Stimulated activated naive CD8-positive, alpha-beta T cell treated with anti-CD3 and anti-CD28 coated beads, Interleukin-15, amount 100 ng/mL, for 72 hours (primary cell): ENCODE measurements at regions not wholly inside any gene's neighbourhood (a gene's known extent, or its start where the extent isn't known, plus 50 kb on each side); places are given as distances from the start of the nearest gene placed in this dataset.
A peak's percentile ranks its signal among the peaks of the same experiment; 100 is the strongest.

Experiments
- ATAC-seq: fragments of 150-1000 bp; cut with Tn5 transposase; 2 replicates; pipeline ENCODE4 v1.10.0; 2021; ENCODE audit warnings: mild to moderate bottlenecking, moderate library complexity
- DNase-seq, 2 donors: peaks; one replicate each; pipeline ENCODE4 v3.0.0; 2021 to 2022
- H3K27ac Mint-ChIP-seq, 2 donors: one replicate each; pipeline ENCODE4 v1.8.0; 2022; ENCODE audit warnings: mild to moderate bottlenecking in 2 of 2, mixed read lengths in 2 of 2, moderate library complexity in 2 of 2
- H3K27me3 Mint-ChIP-seq: one replicate; pipeline ENCODE4 v1.8.0; 2022; ENCODE audit warnings: mixed read lengths
- H3K4me1 Mint-ChIP-seq: one replicate; pipeline ENCODE4 v1.8.0; 2022; ENCODE audit warnings: mild to moderate bottlenecking, mixed read lengths
- H3K4me3 Mint-ChIP-seq, 2 donors: one replicate each; pipeline ENCODE4 v1.8.0; 2022; ENCODE audit warnings: mild to moderate bottlenecking in 2 of 2, mixed read lengths in 2 of 2, moderate library complexity in 1 of 2
- H3K9me3 Mint-ChIP-seq, 2 donors: one replicate each; pipeline ENCODE4 v1.8.0; 2022; ENCODE audit warnings: mixed read lengths in 2 of 2

DNA sequence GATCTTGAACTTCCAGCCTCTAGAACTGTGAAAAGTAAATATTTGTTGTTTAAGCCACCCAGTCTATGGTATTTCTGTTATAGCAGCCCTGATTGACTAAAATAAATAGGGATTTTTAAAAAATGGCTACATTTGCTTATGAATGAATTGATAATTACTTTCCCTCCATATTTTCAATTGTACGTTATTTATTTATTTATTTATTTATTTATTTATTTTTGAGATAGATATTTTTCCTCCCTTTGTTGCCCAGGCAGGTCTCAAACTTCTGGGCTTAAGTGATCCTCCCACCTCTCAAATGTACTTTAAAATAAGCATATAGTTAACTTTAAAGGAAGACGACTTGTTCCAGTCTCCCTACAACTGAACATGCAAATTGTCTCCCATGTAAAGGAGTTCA is 76.0 kb upstream of the HMGA2 start:
- no peak overlapping the region for H3K4me3 Mint-ChIP-seq

DNA sequence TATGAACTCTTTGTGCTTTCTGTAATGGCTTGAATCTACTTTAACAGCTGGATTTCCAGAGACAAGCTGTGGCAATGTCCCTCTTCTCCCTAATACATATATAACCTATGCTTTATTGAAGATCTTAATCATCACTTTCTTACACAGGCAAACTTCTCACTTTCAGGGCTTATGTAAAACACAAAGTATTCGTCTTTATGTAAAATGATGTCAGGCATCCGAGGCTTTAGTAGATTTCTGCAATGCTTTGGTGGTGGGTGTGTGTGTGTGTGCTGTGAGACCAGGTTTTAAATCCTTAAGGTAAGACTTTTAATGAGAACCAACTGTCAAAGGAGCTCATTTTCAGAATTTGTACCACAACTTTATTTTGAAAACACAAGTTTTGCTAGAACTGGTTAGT is 70.0 kb upstream of the HMGA2 start:
- peaks cover 71% of the 10 kb centered on the region for H3K27me3 Mint-ChIP-seq

More for the DNA sequence above, 76.0 kb upstream of the HMGA2 start:
- Mint-ChIP-seq H3K4me1 (no peaks in the 10 kb centered on the region), H3K27me3 (peaks cover 63% of the 10 kb centered on the region), H3K27ac (no peak overlapping the region), H3K9me3 (no peaks in the 10 kb centered on the region)
- no peak for ATAC-seq
- no peak for DNase-seq

GRCh38 chr12:65754744-65755595 is 69.3 kb upstream of the HMGA2 start:
- Mint-ChIP-seq H3K27ac (no peak overlapping the region), H3K4me3 (no peak overlapping the region), H3K4me1 (peaks cover 13% of the 10 kb centered on the region), H3K9me3 (no peaks in the 10 kb centered on the region), H3K27me3 (peaks cover 72% of the 10 kb centered on the region)
- ATAC-seq (no peak), DNase-seq (no peak)

More for the DNA sequence above, 70.0 kb upstream of the HMGA2 start:
- no peak for ATAC-seq
- Mint-ChIP-seq H3K9me3 (no peaks in the 10 kb centered on the region), H3K27ac (no peak overlapping the region), H3K4me1 (peaks cover 13% of the 10 kb centered on the region), H3K4me3 (no peak overlapping the region)
- no peak for DNase-seq

DNA sequence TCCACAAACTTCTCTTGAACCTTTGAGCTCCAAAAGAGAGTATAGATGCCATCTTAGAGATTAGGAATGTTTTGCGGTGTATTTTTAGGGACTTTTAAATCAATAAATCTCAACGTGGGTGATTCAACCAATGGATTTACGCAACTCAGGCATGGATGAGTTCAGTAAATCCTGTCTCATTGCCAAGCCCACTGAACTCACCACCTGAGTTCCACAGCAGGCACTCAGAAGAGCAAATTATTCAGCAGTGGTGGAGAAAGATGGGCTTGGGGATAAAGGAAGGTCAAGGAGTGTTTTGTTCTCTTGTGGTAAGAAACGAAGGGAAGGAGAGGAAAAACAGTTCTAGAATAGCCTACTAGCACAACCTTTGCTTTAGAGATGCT is 68.7 kb upstream of the HMGA2 start:
- H3K27me3 Mint-ChIP-seq: peaks cover 72% of the 10 kb centered on the region
- H3K27ac Mint-ChIP-seq: no peak overlapping the region
- no peak for ATAC-seq
- H3K4me1 Mint-ChIP-seq: peaks cover 13% of the 10 kb centered on the region
- DNase-seq: no peak
- no peak overlapping the region for H3K4me3 Mint-ChIP-seq
- H3K9me3 Mint-ChIP-seq: no peaks in the 10 kb centered on the region

DNA sequence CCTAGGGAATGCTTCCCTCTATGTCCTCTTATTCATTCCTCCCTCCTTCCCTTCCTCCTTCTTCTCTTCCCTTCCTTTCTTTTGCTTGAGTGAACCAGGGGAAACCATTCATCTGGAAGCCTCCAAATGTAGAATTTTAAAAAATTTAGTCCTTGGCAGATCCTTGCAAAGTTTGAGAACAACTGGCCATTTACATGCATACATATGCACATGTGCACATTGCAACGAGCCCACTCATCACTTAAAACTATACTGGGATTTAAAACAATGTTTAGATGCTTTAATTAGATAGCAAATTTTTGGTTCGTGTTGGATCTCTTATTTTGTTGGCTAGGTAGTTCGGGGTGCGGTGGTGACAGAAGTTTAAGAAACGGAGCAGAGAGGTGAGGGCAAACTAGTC is 68.0 kb upstream of the HMGA2 start:
- Mint-ChIP-seq H3K27ac (no peak overlapping the region), H3K9me3 (no peaks in the 10 kb centered on the region), H3K4me3 (no peak overlapping the region), H3K27me3 (peaks cover 73% of the 10 kb centered on the region), H3K4me1 (peaks cover 13% of the 10 kb centered on the region)
- ATAC-seq (no peak), DNase-seq (no peak)

- Mint-ChIP-seq H3K27me3 (peaks cover 73% of the 10 kb centered on the region), H3K9me3 (no peaks in the 10 kb centered on the region), H3K27ac (peak overlapping the region in 1 of 2 donors; percentile 28), H3K4me1 (peaks cover 13% of the 10 kb centered on the region), H3K4me3 (no peak overlapping the region)
- peak; percentile 94 for ATAC-seq
- peak; percentile 8 to 60 for DNase-seq
Measured at GRCh38 chr12:65756956-65757511, 67.2 kb upstream of the HMGA2 start.

DNA sequence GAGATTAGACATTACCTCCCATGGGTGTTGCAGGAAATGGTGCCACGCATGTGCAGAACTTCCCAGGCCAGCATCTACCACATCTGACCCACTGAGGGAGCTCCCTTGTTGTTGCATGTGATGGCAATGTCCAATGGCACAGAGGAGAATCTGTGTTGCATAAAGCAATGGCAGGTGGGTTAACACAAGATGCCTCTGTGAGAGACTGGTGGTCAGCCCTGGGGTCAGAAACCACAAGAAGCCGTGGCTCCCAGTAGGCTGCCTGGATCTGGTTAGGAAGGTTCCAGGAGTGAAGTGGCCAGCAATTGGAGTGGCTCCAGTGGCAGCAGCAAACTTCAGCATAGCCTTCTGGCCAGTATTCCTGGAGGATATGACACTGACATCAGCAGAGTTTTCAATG is 65.9 kb upstream of the HMGA2 start:
- ATAC-seq (no peak), DNase-seq (no peak)
- Mint-ChIP-seq H3K9me3 (no peaks in the 10 kb centered on the region), H3K27me3 (peaks cover 65% of the 10 kb centered on the region), H3K4me1 (peaks cover 13% of the 10 kb centered on the region), H3K4me3 (no peak overlapping the region), H3K27ac (no peak overlapping the region)

- H3K27ac Mint-ChIP-seq: no peak overlapping the region
- peaks cover 53% of the 10 kb centered on the region for H3K27me3 Mint-ChIP-seq
- H3K4me1 Mint-ChIP-seq: peaks cover 13% of the 10 kb centered on the region
- ATAC-seq (no peak), DNase-seq (no peak)
- H3K9me3 Mint-ChIP-seq: no peaks in the 10 kb centered on the region
- H3K4me3 Mint-ChIP-seq: no peak overlapping the region
Measured at GRCh38 chr12:65759735-65760134, 64.5 kb upstream of the HMGA2 start.

DNA sequence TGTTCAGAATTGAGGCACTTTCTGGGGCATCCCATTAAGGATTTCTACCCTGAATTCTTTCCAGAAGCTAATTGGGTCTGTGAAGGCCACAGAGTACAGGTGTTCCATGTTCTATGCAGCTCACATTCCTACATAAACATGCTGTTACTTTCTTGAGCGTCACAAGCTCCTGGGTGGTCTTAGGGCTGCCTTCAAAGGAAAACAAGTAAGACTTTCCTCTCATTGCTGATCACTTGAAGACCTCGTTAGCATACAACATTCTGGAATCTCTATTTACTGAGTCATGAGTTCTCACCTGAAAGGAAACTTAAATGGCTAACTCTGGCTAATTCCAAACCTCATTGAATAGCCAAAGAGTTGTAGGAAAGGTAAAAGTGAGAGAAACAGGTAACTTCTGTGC is 63.0 kb upstream of the HMGA2 start:
- Mint-ChIP-seq H3K27ac (no peak overlapping the region), H3K27me3 (peaks cover 37% of the 10 kb centered on the region), H3K4me1 (peaks cover 13% of the 10 kb centered on the region), H3K4me3 (no peak overlapping the region), H3K9me3 (no peaks in the 10 kb centered on the region)
- DNase-seq: no peak
- ATAC-seq: no peak

DNA sequence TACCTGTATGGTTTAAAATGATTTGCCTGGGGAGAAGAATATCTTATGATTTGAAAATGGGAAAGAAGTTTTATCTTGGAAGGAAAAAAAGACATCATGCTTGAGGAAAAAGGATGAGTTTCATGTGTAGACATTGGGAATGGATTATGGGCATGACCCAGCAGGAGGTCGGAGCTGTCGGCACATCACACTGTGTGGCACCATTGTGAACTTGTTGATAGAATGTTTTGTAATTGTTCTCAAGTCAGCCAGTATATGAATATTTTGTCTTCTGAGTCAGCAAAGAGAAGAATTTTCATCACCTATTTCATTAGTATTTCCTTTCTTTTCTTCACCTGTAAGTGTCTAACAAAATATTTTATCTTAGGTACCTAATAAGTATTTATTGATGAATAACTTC is 60.0 kb upstream of the HMGA2 start:
- ATAC-seq: no peak
- DNase-seq: no peak
- Mint-ChIP-seq H3K27me3 (peaks cover 28% of the 10 kb centered on the region), H3K4me3 (no peak overlapping the region), H3K4me1 (no peaks in the 10 kb centered on the region), H3K9me3 (no peaks in the 10 kb centered on the region), H3K27ac (no peak overlapping the region)

DNA sequence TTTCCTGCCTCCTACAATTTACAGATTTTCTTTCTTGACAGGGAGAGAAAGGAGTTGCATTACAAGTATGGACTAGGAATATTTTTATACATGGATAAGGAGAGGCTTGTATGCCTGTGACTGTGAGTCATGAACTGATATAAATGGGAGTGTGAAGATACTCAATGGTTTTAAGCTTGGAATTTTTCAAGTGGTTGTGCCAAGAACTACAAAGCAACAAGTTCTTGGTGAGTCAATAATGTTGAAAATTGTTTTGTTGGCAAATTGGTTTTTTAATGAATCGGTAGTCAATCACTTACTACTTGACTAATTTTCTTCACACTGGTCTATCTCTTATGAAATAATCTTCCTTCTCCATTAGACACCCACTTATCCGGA is 58.9 kb upstream of the HMGA2 start:
- Mint-ChIP-seq H3K4me1 (no peaks in the 10 kb centered on the region), H3K27ac (no peak overlapping the region), H3K9me3 (no peaks in the 10 kb centered on the region), H3K4me3 (no peak overlapping the region), H3K27me3 (peaks cover 24% of the 10 kb centered on the region)
- no peak for DNase-seq
- no peak for ATAC-seq

DNA sequence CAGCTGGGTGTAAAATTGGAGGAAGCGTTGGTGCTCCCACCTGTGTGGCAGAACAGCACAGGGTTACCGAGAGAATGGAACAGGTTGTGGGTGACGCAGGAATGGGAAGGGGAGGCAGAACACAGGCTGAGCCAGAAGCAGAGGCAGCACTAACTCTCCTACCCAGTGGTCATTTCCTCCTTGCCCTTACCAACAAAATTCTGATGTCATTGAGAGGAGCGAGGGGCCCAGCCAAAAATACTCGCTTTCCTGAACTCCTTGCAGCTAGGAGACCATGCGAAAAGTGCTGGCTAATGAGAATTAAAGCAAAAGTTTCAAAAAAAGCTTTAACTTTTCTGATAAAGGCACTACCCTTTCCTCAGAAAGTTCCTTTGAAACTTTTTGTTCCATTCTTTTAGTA is 54.4 kb upstream of the HMGA2 start:
- Mint-ChIP-seq H3K9me3 (no peaks in the 10 kb centered on the region), H3K4me1 (no peaks in the 10 kb centered on the region), H3K27ac (no peak overlapping the region), H3K27me3 (peaks cover 38% of the 10 kb centered on the region), H3K4me3 (no peak overlapping the region)
- ATAC-seq: no peak
- DNase-seq: no peak
